Esophagus muscularis mucosa (tissue), 3 donors: ENCODE measurements at regions not wholly inside any gene's neighbourhood (a gene's known extent, or its start where the extent isn't known, plus 50 kb on each side); places are given as distances from the start of the nearest gene placed in this dataset.
"Not testable (repeated sequence)": the region's sequence is repeated elsewhere in the genome, so short reads cannot be mapped to it uniquely, and the experiment has no call there.

Experiments used
- POLR2A ChIP-seq: fragments of 450-650 bp; IDR thresholded peaks from one replicate; pipeline ENCODE4 v1.6.1; 2017; ENCODE audit warnings: antibody characterized with exemption, moderate library complexity, mild to moderate bottlenecking, low read depth
- POLR2AphosphoS5 ChIP-seq, 2 donors: sonication (generic); formaldehyde crosslinking; IDR thresholded peaks; one replicate each; pipeline ENCODE4 v1.6.1; 2017; ENCODE audit warnings: antibody characterized with exemption in 2 of 2
- TF ChIP-seq, protein P1 (sequence below), 3 experiments: fragments of 200-600 bp in 2 of 3; fragments of 450-650 bp in 1 of 3; sonication (generic) in 2 of 3; IDR thresholded peaks; one replicate each; pipeline ENCODE4 v1.5.1; 2017 to 2019; ENCODE audit warnings: antibody characterized with exemption in 3 of 3, mild to moderate bottlenecking in 2 of 3, moderate library complexity in 1 of 3

- not testable (repeated sequence) for TF ChIP-seq POLR2A; POLR2AphosphoS5 (IDR thresholded peaks at IDR 0.05)
- TF ChIP-seq, protein P1, sequence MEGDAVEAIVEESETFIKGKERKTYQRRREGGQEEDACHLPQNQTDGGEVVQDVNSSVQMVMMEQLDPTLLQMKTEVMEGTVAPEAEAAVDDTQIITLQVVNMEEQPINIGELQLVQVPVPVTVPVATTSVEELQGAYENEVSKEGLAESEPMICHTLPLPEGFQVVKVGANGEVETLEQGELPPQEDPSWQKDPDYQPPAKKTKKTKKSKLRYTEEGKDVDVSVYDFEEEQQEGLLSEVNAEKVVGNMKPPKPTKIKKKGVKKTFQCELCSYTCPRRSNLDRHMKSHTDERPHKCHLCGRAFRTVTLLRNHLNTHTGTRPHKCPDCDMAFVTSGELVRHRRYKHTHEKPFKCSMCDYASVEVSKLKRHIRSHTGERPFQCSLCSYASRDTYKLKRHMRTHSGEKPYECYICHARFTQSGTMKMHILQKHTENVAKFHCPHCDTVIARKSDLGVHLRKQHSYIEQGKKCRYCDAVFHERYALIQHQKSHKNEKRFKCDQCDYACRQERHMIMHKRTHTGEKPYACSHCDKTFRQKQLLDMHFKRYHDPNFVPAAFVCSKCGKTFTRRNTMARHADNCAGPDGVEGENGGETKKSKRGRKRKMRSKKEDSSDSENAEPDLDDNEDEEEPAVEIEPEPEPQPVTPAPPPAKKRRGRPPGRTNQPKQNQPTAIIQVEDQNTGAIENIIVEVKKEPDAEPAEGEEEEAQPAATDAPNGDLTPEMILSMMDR (IDR thresholded peaks at IDR 0.05): not testable (repeated sequence)
Observed at GRCh38 chr6:12633746-12634145, 82.8 kb upstream of the PHACTR1 start.
